Fibroblast of the aortic adventitia (primary cell): ENCODE measurements at regions not wholly inside any gene's neighbourhood (a gene's known extent, or its start where the extent isn't known, plus 50 kb on each side); places are given as distances from the start of the nearest gene placed in this dataset.

ENCODE experiments used
- DNase-seq: peaks from one replicate; pipeline ENCODE4 v3.0.0-alpha.2; 2010; ENCODE audit warnings: low read depth
- H3K4me3 ChIP-seq: 2 replicates; pipeline ENCODE4 v1.5.1; 2011; ENCODE audit warnings: low read depth, mild to moderate bottlenecking, control low read depth, low read length, moderate library complexity
- TF ChIP-seq, protein P1 (sequence below): IDR thresholded peaks from 2 replicates; pipeline ENCODE4 v1.5.1; 2011; ENCODE audit warnings: mild to moderate bottlenecking, low read length, control low read depth, inconsistent platforms; ENCODE audit not compliant: insufficient read depth

DNA sequence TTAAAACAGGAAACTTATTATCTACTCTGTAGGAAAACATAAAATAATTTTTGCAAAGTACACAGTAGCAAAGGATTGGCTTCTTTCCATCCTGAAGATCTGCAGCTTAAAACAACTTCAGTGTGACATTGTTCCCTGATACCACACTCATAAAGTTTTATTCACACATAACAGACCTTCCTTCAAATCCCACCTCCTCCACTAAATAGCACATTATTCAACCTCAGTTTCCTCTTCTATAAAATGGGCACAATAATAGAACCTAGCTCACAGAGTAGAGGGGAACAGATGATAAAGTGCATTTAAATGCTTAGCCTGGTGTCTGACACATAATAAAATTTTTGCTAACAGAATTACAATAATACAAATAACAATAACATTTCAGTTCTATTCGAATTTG is 250.4 kb upstream of the RBBP8 start:
- DNase-seq, result no peak
- TF ChIP-seq, protein P1, sequence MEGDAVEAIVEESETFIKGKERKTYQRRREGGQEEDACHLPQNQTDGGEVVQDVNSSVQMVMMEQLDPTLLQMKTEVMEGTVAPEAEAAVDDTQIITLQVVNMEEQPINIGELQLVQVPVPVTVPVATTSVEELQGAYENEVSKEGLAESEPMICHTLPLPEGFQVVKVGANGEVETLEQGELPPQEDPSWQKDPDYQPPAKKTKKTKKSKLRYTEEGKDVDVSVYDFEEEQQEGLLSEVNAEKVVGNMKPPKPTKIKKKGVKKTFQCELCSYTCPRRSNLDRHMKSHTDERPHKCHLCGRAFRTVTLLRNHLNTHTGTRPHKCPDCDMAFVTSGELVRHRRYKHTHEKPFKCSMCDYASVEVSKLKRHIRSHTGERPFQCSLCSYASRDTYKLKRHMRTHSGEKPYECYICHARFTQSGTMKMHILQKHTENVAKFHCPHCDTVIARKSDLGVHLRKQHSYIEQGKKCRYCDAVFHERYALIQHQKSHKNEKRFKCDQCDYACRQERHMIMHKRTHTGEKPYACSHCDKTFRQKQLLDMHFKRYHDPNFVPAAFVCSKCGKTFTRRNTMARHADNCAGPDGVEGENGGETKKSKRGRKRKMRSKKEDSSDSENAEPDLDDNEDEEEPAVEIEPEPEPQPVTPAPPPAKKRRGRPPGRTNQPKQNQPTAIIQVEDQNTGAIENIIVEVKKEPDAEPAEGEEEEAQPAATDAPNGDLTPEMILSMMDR, result no peak
- no peak overlapping the region for H3K4me3 ChIP-seq

DNA sequence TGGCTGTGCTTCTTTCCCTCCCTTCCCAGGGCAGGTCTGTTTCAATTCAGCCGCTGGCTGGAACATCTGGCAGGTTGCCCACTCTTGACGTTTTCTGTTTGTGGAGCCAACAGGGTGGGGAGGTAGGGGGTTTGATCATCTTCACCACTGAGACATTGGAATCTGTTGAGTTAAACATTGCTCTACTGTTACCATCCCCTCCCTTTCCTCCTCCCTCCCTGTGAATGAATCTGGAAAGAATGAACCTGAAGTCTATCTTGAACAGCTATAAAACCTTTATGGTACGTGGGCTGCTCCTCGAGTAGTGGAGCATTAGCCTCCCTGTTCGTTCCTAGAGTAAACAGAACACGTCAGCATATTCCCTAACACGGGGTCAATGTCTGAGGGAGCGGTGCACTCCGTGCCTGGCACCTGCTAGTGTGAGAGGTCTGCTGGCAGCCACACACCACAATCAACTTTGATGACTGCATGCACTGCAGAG is 249.9 kb upstream of the RBBP8 start:
- TF ChIP-seq, protein P1, result no peak
- H3K4me3 ChIP-seq, result no peak overlapping the region
- DNase-seq, result peak; percentile 97

DNA sequence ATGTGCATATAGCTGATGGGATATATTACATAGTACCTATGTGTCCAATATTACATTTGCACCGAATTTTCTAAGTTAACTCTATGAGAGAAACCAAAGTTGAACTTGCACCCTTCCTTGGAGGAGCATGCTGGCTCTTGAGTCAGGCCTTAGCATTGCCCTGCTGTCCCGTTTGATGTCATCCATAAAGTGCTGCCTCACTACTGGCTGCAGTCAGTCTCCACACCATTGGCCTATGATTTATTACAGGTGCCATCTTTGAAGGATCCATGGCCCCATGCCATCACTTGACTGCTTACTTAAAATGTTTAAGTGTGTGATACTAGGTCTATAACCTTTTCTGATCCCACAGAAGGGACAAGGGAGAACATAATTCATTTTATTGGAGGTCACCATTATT is 249.3 kb upstream of the RBBP8 start:
- H3K4me3 ChIP-seq, result no peak overlapping the region
- TF ChIP-seq, protein P1, result no peak
- DNase-seq, result no peak

DNA sequence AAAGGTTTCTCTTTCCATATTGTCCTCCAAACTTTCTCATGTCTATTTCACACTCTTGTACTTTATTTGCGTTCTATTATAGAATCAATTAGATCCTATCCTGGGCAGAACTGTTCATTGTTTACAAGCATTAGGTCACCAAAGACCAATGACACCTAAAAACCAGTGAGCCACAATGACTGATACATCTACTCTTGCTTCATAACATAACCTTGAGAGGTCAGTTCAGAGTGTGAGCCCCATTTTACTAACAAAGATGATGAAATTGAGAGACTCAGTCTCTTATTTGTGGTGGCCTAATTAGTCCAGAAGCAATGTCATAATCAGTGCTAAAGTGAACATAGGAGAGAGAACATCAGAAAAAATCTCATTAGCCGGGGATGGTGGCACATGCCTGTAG is 248.9 kb upstream of the RBBP8 start:
- H3K4me3 ChIP-seq, result no peak overlapping the region
- no peak for DNase-seq
- TF ChIP-seq, protein P1, result no peak

DNA sequence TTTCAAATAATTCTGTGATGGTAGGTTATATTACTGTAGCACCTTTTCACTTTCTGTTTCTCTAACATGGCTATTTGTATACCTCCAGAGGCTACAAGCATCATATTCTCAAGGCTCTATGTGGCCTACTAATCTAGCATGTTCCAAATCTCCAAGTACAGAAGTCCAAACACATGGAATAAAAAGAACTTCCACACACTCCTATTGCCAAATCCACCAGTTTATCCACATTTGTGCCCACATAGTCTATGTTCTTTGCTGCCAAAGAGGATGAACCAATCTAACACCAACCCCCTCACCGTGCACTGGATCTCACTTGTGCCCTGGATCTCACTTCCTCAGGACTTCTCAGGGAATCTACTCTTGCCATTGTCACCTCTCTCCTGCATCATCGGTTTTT is 247.3 kb upstream of the RBBP8 start:
- DNase-seq, result no peak
- H3K4me3 ChIP-seq, result no peak overlapping the region
- TF ChIP-seq, protein P1, result no peak

DNA sequence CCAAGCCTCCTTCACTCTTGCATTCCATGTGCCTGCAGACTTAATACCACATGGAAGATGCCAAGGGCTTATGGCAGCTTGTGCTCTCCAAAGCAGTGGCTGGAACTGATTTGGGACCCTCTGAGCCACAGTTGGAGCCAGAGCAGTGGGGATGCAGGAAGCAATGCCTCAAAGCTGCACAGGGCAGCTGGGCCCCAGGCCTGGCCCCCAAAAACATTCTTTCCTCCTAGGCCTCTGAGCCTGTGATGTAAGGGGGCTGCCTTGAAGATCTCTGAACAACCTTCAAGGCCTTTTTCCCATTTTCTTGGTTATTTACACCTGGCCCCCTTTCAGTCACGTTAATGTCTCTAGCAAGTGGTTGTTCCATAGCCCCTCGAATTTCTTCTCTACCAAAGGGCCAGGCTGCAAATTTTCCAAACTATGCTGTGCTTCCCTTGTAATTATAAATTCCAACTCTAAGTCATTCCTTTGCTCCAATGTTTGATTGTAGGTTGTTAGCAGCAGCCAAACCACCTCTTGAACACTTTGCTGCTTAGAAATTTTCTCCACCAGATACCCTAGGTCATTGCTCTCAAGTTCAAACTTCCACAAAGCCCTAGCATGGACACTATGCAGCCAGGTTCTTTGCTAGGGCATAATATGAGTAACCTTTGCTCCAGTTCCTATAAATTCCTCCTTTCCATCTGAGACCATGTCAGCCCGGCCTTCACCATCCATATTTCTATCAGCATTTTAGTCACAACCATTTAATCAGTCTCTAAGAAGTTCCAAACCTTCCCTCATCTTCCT is 245.0 kb upstream of the RBBP8 start:
- DNase-seq, result no peak
- H3K4me3 ChIP-seq, result no peak overlapping the region
- TF ChIP-seq, protein P1, result no peak

DNA sequence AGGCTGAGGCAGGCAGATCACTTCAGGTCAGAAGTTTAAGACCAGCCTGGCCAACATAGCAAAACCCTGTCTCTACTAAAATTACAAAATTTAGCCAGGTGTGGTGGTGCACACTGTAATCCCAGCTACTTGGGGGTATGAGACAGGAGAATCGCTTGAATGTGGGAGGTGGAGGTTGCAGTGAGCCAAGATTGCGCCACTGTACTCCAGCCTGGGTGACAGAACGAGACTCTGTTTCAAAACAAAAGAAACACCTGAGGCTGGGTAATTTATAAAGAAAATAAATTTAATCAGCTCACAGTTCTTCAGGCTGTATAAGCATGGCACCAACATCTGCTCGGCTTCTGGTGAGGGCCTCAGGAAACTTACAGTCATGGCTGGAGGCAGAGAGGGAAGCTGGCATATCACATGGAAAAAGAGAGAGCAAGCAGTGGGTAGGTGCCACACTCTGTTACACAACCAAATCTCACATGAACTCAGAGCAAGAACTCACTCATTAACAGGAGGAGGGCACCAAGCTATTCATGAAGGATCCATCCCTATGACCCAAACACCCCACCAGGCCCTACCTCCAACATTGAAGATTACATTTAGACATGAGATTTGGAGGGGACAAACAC is 244.1 kb upstream of the RBBP8 start:
- DNase-seq, result no peak
- TF ChIP-seq, protein P1, result no peak
- no peak overlapping the region for H3K4me3 ChIP-seq
